Adrenal gland (tissue), 9 donors: ENCODE measurements at regions not wholly inside any gene's neighbourhood (a gene's known extent, or its start where the extent isn't known, plus 50 kb on each side); places are given as distances from the start of the nearest gene placed in this dataset.

Experiments
- DNase-seq, 7 donors: peaks; one replicate each; pipeline ENCODE4 v3.0.0-alpha.2; 2019 to 2020
- H3K27ac ChIP-seq, 5 donors: fragments of 200-600 bp; sonication (generic) in 4 of 5; 1 replicate in 3 of 5; 2 replicates in 2 of 5; pipeline versions ENCODE4 v1.5.1 to v1.8.0; 2016 to 2020; ENCODE audit warnings: mild to moderate bottlenecking in 1 of 5
- H3K27me3 ChIP-seq: fragments of 200-600 bp; 2 replicates; pipeline ENCODE4 v1.8.0; 2021
- H3K36me3 ChIP-seq, 2 donors: fragments of 200-600 bp; replicated peaks in 1 of 2; 1 replicate in 1 of 2; 2 replicates in 1 of 2; pipeline versions ENCODE4 v1.5.1 to v1.8.0; 2018 to 2022
- H3K4me1 ChIP-seq, 2 donors: fragments of 200-600 bp; replicated peaks in 1 of 2; 1 replicate in 1 of 2; 2 replicates in 1 of 2; pipeline versions ENCODE4 v1.5.1 to v1.8.0; 2018 to 2021
- H3K4me3 ChIP-seq, 4 donors: fragments of 200-600 bp; sonication (generic) in 3 of 4; one replicate each; pipeline ENCODE4 v1.5.1; 2016 to 2018
- H3K9me3 ChIP-seq, 3 donors: fragments of 200-600 bp; sonication (generic) in 1 of 3; replicated peaks in 1 of 3; 1 replicate in 2 of 3; 2 replicates in 1 of 3; pipeline versions ENCODE4 v1.5.1 to v1.8.0; 2016 to 2021
- POLR2A ChIP-seq, 2 donors: fragments of 450-650 bp; IDR thresholded peaks; one replicate each; pipeline ENCODE4 v1.6.1; 2017; ENCODE audit warnings: antibody characterized with exemption in 2 of 2, mild to moderate bottlenecking in 2 of 2, moderate library complexity in 1 of 2
- WGBS, 4 donors: extraction: QIAGEN DNeasy Blood & Tissue Kit in 2 of 4; methylation state at CpG; one replicate each; pipeline versions ENCODE4 v1.1.5 to v1.1.7; 2013 to 2017; 5-methylcytosine and 5-hydroxymethylcytosine counted together
- intact Hi-C, 2 donors: fragments of 100-400 bp; cut with DNase I; formaldehyde crosslinking; loops; one replicate each; pipeline versions ENCODE4 v1.14.1 to v1.15.0; 2022 to 2023
- TF ChIP-seq, protein P1 (sequence below), 6 experiments: fragments of 450-650 bp in 4 of 6; fragments of 200-600 bp in 2 of 6; sonication (generic) in 1 of 6; IDR thresholded peaks; 1 replicate in 5 of 6; 2 replicates in 1 of 6; pipeline versions ENCODE4 v1.5.1 to v1.8.0; 2016 to 2021; ENCODE audit warnings: antibody characterized with exemption in 6 of 6, mild to moderate bottlenecking in 2 of 6, moderate library complexity in 1 of 6
- donor health status: healthy with polysubstance abuse.
- donor health status: Bipolar disorder and iron deficiency.
- donor health status: DM: yes; HTN: yes; CAD: no.
- donor health status: DM: no; HTN: no; CAD: no.
- donor health status: DM: no; HTN: no; CAD: no.

DNA sequence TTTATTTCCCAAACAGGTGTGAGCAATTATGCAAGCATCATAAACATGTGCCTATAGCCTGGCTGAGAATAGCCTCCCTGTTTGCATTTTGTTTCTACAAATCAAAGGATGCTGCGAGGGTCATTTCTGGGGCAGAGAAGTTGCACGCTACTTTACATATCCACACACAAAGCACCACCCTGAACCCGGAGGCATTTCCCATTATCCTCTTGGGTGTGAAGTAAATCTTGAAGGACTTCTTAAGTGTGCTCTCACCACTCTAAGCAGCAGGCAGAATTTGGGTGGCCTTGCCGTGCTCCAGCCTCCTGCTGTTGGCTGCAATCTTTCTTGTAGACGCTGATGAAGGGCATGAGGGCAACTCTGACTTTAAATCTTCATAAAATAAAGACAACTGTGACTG is 124.0 kb upstream of the TLE4 start:
- Histone ChIP-seq H3K27me3 (no peaks in the 10 kb centered on the region), H3K36me3 (no peaks in the 10 kb centered on the region), H3K9me3 (no peaks in the 10 kb centered on the region), H3K4me1 (no peaks in the 10 kb centered on the region), H3K27ac (no peak overlapping the region), H3K4me3 (no peak overlapping the region)
- TF ChIP-seq, protein P1, sequence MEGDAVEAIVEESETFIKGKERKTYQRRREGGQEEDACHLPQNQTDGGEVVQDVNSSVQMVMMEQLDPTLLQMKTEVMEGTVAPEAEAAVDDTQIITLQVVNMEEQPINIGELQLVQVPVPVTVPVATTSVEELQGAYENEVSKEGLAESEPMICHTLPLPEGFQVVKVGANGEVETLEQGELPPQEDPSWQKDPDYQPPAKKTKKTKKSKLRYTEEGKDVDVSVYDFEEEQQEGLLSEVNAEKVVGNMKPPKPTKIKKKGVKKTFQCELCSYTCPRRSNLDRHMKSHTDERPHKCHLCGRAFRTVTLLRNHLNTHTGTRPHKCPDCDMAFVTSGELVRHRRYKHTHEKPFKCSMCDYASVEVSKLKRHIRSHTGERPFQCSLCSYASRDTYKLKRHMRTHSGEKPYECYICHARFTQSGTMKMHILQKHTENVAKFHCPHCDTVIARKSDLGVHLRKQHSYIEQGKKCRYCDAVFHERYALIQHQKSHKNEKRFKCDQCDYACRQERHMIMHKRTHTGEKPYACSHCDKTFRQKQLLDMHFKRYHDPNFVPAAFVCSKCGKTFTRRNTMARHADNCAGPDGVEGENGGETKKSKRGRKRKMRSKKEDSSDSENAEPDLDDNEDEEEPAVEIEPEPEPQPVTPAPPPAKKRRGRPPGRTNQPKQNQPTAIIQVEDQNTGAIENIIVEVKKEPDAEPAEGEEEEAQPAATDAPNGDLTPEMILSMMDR (IDR thresholded peaks at IDR 0.05), result no peak
- TF ChIP-seq POLR2A (IDR thresholded peaks at IDR 0.05), result no peak
- intact Hi-C loops, result no loop called here
- DNase-seq, result no peak
- WGBS, 4 donors, result 41 to 53% (median 44%) methylated on average over 5 of the region's 5 CpGs

DNA sequence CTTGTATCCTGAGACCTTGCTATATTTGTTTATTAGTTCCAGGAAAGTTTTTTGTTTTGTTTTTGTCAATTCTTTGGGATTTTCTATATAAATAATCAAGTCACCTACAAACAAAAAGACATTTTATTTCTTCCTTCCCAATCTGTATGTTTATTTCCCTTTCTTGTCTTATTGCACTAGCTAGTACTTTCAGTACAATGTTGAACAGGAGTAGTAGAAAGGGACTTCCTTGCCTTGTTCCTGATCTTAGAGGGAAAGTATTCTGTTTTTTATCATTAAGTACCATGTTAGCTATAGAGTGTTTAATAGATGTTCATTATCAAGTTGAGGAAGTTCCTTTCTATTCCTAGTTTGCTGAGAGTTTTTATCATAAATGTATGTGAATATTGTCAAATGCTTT is 119.5 kb upstream of the TLE4 start:
- no peaks in the 10 kb centered on the region for H3K4me1 ChIP-seq
- no peak for TF ChIP-seq POLR2A (IDR thresholded peaks at IDR 0.05)
- TF ChIP-seq, protein P1 (IDR thresholded peaks at IDR 0.05), result no peak
- H3K9me3 ChIP-seq, result no peaks in the 10 kb centered on the region
- intact Hi-C loops, result no loop called here
- DNase-seq, result no peak
- no peak overlapping the region for H3K27ac ChIP-seq
- H3K4me3 ChIP-seq, result no peak overlapping the region
- H3K36me3 ChIP-seq, result no peaks in the 10 kb centered on the region
- H3K27me3 ChIP-seq, result no peaks in the 10 kb centered on the region

DNA sequence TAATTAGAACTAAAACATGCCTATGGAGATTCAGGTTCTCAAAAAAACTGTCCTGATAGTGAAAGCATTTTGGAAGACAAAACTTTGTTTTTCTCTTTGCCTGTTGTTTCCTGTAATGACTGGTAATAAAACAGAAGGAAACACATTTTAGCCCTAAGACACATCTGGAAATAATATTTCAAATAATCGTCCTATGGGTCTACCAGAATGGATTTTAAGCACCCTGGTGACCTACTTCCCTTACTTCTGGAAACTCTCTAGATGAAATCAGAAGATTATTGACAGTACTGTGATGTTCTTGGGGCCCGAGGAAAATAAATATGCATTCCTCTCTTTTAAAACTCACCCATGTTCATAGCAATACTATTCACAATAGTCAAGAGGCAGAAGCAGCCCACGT is 110.1 kb upstream of the TLE4 start:
- Histone ChIP-seq H3K4me3 (no peak overlapping the region), H3K36me3 (no peaks in the 10 kb centered on the region), H3K4me1 (no peaks in the 10 kb centered on the region), H3K9me3 (no peaks in the 10 kb centered on the region), H3K27me3 (no peaks in the 10 kb centered on the region), H3K27ac (no peak overlapping the region)
- no peak for DNase-seq
- intact Hi-C loops, result no loop called here
- WGBS, 4 donors, result 35 to 45% (median 38%) methylated on average over 3 of the region's 3 CpGs
- TF ChIP-seq POLR2A (IDR thresholded peaks at IDR 0.05), result no peak
- TF ChIP-seq, protein P1 (IDR thresholded peaks at IDR 0.05), result no peak

DNA sequence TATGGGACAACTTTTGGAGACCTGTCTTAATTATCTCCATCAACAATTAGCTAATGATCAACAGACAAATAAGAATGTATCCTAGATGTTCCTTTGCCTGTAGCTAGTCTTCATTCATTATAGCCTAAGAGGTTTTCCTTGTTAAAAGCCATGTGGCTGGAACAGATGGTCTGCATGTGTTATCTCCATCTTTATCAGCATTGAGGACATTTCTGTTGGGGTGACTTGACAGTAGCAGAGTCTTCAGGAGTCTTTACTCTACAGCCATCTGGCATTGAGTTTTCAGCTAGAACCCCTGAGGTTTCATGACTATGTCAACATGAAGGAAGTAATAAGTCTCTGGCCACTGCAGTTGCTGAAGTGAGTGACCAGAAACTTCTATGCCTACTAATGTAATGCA is 106.6 kb upstream of the TLE4 start:
- intact Hi-C loops, result no loop called here
- TF ChIP-seq, protein P1 (IDR thresholded peaks at IDR 0.05), result no peak
- no peak for TF ChIP-seq POLR2A (IDR thresholded peaks at IDR 0.05)
- no peak for DNase-seq
- Histone ChIP-seq H3K9me3 (no peaks in the 10 kb centered on the region), H3K27me3 (no peaks in the 10 kb centered on the region), H3K27ac (no peak overlapping the region), H3K36me3 (no peaks in the 10 kb centered on the region), H3K4me1 (no peaks in the 10 kb centered on the region), H3K4me3 (no peak overlapping the region)
